ENCODE measurements at regions not wholly inside any gene's neighbourhood (a gene's known extent, or its start where the extent isn't known, plus 50 kb on each side); places are given as distances from the start of the nearest gene placed in this dataset.

DNA sequence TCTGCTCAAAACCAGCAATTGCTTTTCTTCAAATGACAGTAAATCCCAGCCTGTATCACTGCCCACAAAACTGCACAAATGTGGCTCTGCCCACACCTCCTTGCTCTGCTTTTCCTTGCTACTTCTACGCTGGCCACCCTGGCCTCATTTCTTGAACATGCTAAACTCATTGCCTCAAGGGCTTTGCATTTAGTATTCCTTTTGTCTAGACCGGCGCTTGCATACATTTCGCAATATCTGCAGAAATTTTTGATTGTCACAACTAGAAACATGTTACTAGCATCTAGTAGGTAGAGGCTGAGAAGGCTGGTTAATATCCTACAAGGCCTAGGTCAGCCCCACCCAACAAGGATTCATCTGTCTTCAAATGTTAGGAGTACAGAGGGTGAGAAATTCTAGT, 2357.8 kb downstream of the MAT2B start:
- no peak for DNase-seq

DNA sequence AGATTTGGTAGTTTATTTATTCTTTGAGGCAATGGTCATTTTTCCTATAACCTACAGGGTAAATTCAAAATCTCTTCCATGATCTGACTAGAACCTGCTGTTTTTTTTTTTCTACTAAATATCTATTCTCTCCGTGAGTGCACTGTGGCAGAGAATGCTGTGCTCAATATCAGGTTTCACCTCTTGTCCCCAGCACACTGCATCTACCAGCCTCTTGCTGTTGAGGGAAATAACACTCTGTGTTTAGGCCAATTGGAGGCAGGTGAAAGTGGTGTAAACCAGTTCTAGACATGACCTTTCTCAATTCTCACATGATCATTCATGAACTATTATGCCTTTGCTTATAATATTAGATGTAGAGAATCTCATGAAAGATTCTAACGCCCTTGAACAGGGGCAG, 2365.9 kb downstream of the MAT2B start:
- DNase-seq, result no peak

DNA sequence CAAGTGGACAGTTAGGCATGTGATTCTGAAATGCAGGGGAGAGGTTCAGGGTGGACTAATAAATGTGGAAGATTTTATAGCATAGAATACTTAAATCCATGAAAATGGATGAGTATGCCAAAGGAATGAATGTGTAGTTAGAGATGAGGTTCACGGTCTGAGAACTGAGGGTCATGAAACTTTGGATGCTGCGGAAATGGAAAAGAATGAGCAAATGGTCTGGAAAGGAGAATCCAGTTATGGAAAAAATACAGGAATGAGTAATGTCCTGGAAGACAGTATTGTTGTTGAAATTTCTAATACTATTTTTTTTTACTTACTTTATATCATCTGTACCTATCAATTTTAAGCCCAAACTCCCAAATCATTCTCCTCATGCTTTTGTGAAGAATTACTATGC, 2369.4 kb downstream of the MAT2B start:
- no peak for DNase-seq

DNA sequence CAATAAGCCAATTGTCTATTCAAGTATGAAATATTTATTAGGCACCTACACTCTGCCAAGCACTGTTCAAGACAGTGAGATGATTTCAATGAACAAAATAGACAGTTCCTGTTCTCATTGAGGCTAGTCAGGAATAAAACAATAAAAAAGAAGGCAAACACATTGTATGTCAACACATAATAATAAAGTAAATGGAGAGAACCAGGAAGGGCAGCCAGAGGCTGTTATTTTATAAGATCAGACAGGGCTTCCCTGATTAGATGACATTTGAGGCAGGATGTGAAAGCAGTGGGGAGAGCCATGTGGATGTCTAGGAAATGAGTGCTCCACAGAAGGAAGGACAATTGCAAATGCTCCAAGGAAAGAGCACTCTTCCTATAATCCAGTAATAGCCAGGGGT, 2371.1 kb downstream of the MAT2B start:
- no peak for DNase-seq

DNA sequence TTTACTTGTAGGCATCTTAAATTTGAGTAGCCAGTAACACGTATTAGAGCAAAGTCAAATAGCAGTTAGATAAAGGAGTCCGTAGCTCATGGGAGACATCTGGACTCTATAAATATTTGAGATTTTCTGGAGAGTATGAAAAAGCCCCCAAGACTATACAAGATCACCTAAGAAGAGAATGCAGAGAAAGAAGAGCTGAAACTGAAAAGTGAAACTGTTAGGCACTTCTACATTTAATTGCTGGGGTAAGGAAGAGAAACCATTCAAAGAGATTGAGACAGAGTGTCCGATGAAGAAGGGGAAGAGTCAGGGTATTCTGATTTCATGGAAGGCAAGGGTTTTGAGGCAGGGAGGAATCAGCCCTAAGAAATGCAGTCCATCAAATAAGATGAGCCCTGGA, 2372.1 kb downstream of the MAT2B start:
- DNase-seq, result no peak

DNA sequence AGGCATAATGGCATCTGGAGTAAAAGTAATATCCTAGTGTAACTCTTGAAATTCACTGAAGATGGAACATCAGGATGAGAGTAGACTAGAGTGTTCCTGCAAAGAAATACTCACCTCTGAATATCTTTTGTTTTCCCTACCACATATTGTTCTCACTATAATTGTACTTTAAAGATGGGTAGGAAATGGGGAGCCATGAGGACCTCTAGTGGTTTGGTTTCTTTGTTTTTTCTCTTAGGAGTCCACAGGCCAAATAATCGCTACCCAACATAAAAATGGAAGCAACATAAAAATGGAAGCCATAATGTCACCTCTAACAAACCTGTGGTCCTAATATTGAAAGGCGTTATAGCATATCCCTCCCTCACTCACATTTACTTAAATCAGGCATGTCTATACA, 2375.8 kb downstream of the MAT2B start:
- no peak for DNase-seq

DNA sequence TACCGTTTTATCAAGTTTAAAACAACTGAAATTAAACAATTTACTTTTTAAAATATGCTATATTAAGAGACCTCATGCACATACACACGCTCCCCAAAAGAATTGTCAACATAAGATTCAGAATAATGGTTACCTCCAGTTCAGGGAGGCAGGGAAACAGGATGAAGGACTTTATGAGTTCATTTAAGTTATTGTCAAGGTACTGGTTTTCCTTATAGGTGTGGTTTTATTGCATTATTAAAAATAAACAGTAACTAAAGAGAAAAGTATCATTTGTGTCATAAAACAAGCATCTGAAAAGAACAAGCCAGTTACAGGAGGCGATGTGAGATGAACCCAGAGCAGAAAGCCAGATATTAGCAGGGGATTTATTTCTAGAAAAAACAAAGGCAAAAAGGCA, 2376.7 kb downstream of the MAT2B start:
- no peak for DNase-seq

DNA sequence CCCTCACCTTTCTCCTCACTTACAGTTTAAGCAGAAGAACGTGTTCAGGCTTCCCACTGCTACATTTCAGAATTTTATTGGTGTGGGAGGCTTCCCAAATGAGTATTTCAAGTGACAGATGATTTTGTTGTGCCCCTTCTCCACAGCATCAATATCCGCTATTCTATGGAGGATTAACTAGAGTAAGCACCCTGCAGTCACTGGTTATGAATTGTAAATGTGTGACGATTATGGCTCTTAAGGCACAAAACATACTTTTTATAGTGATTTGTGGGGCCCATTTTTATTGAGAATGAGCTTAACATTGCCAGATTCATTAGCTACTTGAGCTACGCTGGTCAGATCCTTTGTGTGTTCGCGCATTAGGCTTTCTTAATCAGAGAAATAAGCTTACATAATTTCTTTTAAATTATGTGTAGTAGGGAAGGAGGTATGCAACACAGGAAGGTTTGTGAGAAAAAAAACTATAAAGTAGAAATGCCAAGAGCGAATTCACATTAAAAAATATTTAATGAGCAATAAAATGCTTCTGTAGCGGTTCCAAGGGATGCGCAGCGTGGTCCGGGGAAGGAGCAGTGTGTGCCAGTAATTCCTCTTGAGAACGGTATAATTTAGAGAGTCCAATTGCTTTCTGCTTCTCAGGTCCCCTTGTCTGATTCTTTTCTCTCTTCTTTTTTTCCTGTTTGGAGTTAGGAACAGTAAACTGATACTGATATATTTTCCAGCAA, 2380.4 kb downstream of the MAT2B start:
- no peak for DNase-seq

DNA sequence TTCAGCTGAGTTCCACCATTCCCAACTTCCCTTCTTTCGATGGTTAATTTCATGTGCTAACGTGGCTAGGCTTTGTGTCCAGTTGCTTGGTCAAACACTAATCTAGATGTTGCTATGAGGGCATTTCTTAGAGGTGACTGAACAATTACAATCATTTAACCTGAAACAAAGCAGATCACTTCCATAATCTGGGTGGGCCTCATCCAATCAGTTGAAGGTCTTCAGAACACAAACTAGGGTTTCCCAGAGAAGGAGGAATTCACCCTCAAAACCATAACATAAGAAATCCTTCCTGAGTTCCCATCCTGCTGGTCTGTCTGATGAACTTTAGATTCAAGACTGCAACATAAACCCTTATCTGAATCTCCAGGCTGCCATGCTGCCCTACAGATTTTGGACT, 2381.7 kb downstream of the MAT2B start:
- DNase-seq, result no peak

DNA sequence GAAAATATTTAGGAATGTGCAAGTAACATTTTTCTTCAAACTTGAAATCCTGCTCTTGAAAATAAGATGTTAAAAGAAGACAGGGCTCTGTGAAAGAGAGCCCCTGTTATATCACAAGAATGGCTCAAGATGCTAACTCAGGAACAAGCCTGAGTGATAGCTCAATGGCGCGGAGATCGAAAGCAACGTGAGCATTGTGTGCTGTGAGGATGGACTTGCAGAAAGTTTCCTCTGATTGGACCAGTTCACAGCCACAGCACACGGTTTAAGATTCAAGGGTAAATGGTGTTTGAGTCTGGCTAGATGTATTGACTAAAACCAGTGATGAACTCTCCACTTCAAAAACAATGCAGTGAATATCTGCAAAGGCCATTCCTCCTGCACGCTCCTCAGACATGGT, 2387.0 kb downstream of the MAT2B start:
- no peak for DNase-seq

DNA sequence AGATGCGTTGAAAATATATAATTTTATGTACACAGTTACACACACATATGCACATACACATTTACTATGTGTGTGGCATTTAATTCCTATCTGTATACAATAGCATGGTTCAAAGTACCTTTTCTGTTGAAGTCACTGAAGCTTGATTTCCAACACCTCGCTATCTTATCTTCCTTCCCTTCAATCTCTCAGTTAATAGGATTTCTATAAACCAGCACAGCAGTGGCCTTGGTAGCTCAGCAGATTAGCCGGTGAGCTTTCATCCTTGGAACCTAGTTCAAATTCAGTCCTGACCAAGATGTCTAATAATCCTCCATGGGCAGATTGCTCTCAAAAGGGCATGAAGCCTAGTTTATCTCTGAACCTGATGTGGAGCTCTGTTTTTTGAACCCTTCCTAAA, 2389.5 kb downstream of the MAT2B start:
- no peak for DNase-seq

DNA sequence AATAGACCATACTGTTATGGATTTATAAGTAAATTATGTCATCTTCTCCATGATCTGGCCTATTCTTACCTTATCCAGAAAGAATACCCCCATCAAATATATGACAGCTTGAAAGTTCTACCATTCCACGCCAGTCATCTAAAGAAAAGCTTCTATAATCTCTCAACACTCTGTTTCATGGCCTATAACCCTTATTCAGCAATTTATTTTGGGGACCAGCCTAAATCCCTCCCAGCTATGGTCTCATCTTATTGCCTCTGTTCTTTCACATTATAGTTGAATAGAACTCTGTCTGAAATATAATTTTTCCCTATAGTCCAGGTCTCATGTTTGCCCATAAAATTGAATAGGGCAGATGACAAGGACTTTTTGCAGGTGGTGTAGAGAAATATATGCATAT, 2387.6 kb upstream of the WWC1 start:
- DNase-seq, result no peak

DNA sequence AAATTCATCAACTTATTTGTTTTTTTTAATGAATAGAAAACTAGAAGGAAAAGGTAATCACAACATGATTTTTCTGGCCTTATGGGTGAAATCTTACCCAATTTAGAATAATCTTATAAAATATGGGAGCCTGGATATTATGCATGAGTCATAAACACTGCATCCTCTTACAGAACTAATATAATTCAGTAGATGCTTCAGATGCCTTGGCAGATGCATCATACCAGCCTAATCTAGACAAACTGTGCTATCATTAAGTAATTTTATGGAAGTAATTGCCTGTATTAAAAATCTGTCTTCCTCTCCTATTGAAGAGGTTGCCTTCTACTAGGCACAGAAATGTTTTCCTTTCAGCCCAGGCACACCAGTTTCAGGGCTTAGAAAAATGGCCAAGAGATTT, 2384.6 kb upstream of the WWC1 start:
- no peak for DNase-seq

DNA sequence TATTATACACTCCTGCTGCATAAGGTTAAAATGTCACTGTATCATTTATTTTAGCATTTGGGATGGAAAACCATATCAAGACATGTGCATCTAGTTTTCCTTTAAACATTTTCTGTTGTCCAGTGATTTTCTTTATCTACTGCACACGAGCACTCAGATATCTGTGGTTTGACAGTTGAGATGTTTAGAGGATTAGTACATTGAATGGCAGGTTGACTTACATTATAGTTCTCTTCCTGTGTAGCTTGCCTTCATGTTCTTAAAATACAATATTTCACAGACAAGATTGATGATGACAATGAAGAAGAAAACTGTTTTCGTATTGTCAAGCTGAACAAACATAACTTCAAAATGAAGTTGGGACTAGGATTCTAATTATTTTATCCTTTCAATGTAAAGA, 2378.4 kb upstream of the WWC1 start:
- DNase-seq, result no peak

DNA sequence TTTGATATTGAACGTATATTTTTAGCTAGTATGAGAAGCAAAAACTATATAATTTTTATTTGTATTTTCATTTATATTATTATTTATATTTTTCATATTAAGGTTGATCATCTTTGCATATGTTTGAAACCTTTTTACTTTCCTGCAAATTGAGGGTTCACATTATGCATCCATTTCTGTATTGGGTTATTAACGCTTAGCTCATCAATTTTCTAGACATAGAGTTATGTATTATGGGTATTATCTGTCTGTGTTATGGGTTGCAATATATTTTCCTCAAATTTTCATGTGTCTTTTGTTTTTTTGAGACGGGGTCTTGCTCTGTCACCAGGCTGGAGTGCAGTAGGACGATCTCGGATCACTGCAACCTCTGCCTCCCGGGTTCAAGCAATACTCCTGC, 2377.0 kb upstream of the WWC1 start:
- no peak for DNase-seq

DNA sequence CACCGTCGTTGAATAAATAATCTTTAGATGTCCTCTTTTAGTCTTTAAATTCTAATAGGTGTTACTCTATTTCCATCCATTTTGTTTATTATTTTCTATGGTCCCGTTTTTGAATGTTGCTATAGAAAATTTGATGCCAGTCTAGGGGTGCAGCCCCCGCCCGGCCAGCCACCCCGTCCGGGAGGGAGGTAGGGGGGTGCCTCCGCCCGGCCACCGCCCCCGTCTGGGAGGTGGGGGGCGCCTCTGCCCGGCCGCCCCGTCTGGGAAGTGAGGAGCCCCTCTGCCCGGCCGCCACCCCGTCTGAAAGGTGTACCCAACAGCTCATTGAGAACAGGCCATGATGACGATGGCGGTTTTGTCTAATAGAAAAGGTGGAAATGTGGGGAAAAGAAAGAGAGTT, 2372.2 kb upstream of the WWC1 start:
- no peak for DNase-seq

DNA sequence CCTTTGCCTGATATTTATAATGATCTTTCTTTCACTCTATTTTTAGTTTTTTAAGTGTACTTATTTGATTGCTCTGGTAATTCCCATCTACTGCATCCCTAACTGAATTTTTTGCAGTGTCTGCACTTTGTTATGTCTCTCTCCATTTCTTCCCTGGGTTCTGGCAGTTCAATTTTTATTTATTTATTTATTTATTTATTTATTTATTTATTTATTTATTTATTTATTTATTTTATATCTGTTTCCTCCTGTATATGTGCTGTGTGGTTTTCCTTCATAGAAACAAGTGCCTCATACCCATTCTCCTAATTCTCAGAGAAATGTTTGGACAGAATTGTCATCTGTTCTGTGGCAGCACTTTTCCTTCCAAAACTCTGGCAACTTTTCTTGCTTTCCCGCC, 2370.8 kb upstream of the WWC1 start:
- no peak for DNase-seq

DNA sequence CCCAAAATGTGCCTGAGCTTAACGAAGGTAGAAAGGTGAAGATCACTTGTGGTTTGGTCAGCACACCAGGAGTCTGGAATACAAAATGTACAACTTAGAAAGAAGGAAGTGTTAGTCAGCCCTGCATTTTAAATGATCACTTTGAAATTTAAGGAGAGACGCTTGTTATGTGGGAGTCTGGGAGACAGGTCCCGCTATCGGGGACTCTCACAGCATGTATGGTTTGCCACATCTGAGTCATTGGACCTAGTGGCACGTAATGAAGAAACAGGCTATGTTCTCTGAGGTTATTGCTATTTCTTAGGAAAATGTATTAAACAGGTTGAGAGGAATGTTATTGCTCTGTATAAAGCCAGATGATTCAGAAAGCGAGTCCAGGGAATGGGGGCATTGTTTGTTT, 2362.5 kb upstream of the WWC1 start:
- no peak for DNase-seq

DNA sequence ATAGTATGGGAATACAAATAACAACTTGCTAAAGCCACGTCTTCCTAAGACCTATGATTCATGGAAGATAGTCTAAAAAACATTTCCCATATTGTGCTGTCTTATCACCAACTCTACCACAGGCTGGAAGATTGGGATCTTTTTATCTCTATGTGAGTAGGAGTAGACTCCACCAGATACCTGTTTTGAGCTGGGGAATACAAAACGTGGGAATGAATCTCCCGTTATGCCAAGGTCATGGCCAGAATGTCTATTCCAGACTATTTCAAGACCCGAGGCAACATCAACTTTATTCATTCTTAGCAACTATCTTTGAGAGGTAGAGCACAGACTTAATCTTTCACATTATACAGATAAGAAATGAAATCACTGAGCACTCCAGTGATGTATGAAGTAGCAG, 2350.9 kb upstream of the WWC1 start:
- no peak for DNase-seq

DNA sequence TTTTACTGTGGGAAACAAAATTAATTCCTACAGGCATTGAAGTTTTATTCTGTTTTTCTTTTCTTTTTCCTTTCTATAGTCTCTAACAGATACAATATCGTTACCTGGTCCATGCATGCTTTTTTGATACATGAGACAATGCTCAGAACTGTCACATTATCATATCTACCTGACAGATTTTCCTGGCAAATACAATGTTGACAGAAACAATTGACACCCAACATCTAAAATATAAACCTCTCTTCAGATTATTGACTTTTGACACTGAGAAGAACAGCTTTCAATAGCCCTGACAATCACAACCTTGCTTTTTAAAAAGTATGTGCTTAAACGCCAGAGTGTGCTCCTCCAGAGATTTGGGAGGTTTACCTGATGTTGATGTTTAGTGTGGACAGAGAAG, 2334.6 kb upstream of the WWC1 start:
- no peak for DNase-seq

DNA sequence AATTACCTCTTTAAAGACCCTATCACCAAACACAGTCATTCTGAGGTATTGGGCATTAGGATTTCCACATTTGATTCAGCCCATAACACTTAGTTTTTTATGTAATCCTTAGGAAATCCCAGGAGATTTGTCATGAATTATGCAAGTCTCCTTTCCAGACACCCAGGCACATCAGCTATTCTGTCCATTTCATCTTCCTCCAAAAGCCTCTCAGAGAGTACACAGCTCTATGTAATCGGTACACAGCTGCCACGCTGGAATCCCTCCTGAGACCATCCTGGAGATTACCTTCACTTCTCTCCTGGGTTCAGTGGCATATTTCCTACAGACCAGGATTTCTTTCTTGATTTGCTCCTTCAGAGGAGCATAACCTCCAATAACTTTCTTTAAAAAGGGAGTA, 2309.8 kb upstream of the WWC1 start:
- no peak for DNase-seq

DNA sequence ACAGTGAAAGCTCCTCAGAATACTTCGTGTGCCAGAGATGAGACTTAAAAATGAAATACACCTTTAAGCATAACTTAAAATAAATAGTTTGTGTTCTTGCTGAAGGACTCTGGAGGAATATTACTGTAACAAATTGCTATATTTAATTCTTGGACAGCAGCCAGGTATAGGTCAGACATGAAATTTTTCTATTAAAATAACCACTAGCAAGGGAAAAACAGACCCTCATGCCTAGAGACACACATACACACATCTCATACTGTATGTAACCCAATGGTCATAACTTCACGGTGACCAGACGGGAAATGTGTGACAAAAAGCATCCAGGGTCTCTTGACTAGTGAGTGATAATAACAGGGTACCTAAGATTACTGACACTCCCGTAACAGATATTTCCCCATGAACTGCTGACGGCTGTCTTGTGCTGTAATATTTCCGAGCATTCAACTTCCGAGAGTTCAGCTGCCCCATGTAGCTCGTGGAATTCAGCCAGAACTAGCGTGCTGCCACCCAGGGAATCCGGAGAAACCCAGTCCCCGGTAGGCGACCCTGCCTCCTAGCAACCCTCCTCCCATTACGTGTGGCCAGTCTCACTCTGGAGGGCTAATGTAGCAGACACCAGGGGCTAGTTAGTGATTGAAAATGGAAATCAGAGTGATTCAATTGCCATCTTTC, 2295.1 kb upstream of the WWC1 start:
- DNase-seq, result no peak

DNA sequence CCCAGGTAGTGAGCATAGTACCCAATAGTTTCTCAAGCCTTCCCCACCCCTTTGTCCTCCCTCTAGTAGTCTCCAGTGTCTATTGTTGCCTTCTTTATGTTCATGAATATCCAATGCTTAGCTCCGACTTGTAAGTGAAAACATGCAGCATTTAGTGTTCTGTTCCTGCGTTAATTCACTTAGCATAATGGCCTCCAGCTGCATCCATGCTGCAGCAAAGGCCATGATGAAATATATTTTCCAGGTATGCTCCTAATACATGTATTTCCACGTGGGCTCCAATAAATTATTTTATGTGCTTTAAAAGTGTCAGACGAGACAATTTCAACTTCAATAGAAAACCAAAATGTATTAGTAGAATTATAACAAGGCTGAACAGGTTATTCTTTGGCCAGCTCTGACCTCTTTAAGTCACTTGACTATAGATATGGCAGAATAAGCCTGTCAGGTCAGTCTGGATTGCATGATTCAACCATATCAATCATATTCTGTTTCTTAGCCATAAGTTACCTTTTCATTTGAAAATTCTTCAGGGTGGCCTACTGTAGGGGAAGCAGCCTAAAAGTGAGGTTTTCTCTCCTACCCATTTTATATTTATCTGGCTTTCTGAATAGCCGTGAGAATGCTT, 2291.6 kb upstream of the WWC1 start:
- no peak for DNase-seq
